Astrocyte (in vitro differentiated cells and primary cell): ENCODE measurements at regions not wholly inside any gene's neighbourhood (a gene's known extent, or its start where the extent isn't known, plus 50 kb on each side); places are given as distances from the start of the nearest gene placed in this dataset.

ENCODE experiments used
- EZH2 ChIP-seq: IDR thresholded peaks from 2 replicates; pipeline ENCODE4 v1.6.1; 2012; ENCODE audit warnings: mild to moderate bottlenecking, low read length, inconsistent platforms; ENCODE audit not compliant: insufficient read depth
- TF ChIP-seq, protein P1 (sequence below): IDR thresholded peaks from 2 replicates; pipeline ENCODE4 v1.5.1; 2011; ENCODE audit warnings: low read depth, mild to moderate bottlenecking, inconsistent platforms, low read length, moderate library complexity; ENCODE audit not compliant: insufficient read depth

DNA sequence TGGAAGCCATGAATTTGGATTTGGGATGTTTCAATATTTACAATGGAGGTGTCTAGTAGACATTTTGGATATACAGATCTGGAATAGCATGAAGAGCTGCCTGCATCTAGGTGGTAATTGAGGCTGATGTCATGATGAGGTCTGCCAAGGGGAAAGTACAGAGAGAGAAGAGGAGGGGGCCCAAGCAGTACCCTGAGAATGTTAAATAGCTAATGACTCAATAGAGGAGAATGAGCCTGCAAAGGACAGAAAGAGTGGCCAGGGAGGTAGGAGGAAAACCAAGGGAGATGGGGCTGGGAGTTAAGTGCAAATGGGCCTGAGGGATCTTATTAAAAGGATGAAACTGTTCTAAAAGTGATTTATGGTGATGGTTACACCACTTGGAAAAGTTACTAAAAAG is 182.2 kb upstream of the KIT start:
- TF ChIP-seq, protein P1, sequence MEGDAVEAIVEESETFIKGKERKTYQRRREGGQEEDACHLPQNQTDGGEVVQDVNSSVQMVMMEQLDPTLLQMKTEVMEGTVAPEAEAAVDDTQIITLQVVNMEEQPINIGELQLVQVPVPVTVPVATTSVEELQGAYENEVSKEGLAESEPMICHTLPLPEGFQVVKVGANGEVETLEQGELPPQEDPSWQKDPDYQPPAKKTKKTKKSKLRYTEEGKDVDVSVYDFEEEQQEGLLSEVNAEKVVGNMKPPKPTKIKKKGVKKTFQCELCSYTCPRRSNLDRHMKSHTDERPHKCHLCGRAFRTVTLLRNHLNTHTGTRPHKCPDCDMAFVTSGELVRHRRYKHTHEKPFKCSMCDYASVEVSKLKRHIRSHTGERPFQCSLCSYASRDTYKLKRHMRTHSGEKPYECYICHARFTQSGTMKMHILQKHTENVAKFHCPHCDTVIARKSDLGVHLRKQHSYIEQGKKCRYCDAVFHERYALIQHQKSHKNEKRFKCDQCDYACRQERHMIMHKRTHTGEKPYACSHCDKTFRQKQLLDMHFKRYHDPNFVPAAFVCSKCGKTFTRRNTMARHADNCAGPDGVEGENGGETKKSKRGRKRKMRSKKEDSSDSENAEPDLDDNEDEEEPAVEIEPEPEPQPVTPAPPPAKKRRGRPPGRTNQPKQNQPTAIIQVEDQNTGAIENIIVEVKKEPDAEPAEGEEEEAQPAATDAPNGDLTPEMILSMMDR, result no peak
- TF ChIP-seq EZH2, result no peak
